Mesodermal cell (in vitro differentiated cells): ENCODE measurements at regions not wholly inside any gene's neighbourhood (a gene's known extent, or its start where the extent isn't known, plus 50 kb on each side); places are given as distances from the start of the nearest gene placed in this dataset.

Experiments used
- H3K27ac ChIP-seq: 2 replicates; pipeline ENCODE4 v1.7.0; 2013; ENCODE audit warnings: mild to moderate bottlenecking, low read depth, low read length, moderate library complexity; ENCODE audit not compliant: severe bottlenecking
- H3K36me3 ChIP-seq: 2 replicates; pipeline ENCODE4 v1.7.1; 2013; ENCODE audit warnings: mild to moderate bottlenecking, low read length, moderate library complexity; ENCODE audit not compliant: control insufficient read depth, insufficient read depth
- H3K4me1 ChIP-seq: one replicate; pipeline ENCODE4 v1.7.1; 2013; ENCODE audit warnings: mild to moderate bottlenecking, low read length; ENCODE audit not compliant: insufficient read depth, control insufficient read depth, poor library complexity, severe bottlenecking
- H3K4me3 ChIP-seq: 2 replicates; pipeline ENCODE4 v1.7.0; 2013; ENCODE audit warnings: low read length, control low read depth, mild to moderate bottlenecking; ENCODE audit not compliant: insufficient read depth, poor library complexity, severe bottlenecking; ENCODE audit errors: extremely low read depth
- H3K9me3 ChIP-seq: 2 replicates; pipeline ENCODE4 v1.7.1; 2013; ENCODE audit warnings: mild to moderate bottlenecking, low read length, moderate library complexity; ENCODE audit not compliant: control insufficient read depth
- WGBS, 2 experiments: methylation state at CpG; one replicate each; pipeline ENCODE4 v1.1.5; 2013; ENCODE audit warnings: missing lambda C conversion rate in 2 of 2; ENCODE audit not compliant: insufficient coverage in 2 of 2; 5-methylcytosine and 5-hydroxymethylcytosine counted together

DNA sequence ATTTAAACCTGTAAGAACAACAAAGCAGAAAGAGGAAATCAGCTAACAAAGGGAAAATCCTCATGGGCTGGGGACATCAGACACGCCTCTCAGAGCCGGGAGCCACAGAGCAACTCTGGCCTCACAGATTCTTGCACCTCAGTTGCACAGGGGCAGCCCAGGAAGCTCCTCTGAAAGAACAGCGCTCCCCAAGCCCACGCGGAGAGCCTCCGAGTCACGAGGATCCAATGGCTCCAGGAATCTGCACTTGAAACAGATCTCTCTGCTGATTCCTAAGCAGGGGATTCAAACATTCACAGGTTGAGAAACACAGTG is 213.2 kb upstream of the MGMT start:
- H3K36me3 ChIP-seq: no peaks in the 10 kb centered on the region
- H3K4me1 ChIP-seq: no peaks in the 10 kb centered on the region
- H3K27ac ChIP-seq: no peak overlapping the region
- WGBS, 2 experiments: 65 to 84% methylated on average over 7 of the region's 7 CpGs
- no peaks in the 10 kb centered on the region for H3K9me3 ChIP-seq
- no peak overlapping the region for H3K4me3 ChIP-seq

DNA sequence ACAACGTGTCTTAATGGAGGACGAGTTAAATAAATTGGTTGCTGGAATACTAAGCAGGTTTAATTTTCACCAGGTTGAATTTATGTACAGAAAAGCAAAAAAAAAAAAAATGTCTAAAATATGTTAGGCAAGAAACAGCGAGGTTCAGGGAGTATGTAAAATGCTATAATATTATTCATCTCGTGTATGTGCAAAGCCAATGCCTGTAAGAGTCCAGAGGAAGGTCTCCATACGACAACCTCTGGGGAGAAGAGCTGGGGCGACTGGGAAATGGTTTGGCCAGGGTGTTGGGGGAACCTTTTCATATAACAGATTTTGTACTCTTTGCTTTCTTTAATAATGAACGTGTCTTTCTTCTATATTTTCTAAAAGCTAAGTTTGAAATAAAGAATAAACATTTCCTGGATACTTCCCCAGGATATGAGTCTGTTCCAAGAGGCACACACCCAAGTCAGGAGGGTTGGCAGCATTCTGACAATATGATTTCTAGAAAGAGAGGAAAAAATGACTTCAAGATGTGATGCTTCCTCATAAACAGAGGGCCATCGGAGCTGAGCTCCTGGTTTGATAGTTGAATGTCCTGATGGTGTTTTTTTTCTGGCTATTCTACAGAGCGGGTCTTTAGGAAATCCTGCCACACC is 208.6 kb upstream of the MGMT start:
- WGBS, 2 experiments: 86 to 87% methylated on average over 3 to 6 of the region's 9 CpGs
- Histone ChIP-seq H3K27ac (no peak overlapping the region), H3K9me3 (no peaks in the 10 kb centered on the region), H3K4me3 (no peak overlapping the region), H3K36me3 (no peaks in the 10 kb centered on the region), H3K4me1 (no peaks in the 10 kb centered on the region)

DNA sequence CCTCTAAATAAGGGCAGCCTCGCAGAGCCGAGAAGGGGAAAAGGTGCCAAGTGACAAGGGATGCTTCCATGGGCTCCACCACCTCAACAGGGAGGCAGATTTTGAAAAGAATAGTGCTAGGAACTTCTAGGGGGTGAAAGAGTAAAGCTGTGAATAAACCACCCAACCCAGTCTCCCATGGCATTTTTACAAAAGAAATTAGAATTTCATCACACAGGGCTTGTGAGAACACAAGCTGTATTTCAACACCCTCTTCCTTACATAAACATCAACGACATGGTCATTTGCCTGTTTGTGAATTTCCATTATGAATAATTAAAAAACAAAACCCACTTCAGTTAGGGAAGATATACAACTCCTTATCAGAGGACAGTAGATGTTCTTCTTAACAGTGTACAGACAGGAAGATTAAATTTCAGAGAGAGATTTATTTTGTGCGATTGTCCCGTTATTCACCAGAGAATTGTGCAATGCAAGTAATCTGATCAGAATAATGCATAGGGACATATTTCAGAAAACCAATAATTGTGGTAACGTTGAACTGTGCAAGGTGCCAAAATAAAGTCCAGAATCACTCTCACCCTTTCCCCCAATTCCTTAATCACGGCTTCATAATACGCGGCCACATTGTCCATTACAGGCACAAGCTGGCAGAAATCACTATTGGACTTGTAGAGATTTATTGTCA is 207.8 kb upstream of the MGMT start:
- WGBS, 2 experiments: 92% methylated on average over 2 of the region's 9 CpGs; no CpG with 5 or more reads in 1 of the 2 experiments
- Histone ChIP-seq H3K27ac (no peak overlapping the region), H3K4me3 (no peak overlapping the region), H3K9me3 (no peaks in the 10 kb centered on the region), H3K36me3 (no peaks in the 10 kb centered on the region), H3K4me1 (no peaks in the 10 kb centered on the region)

DNA sequence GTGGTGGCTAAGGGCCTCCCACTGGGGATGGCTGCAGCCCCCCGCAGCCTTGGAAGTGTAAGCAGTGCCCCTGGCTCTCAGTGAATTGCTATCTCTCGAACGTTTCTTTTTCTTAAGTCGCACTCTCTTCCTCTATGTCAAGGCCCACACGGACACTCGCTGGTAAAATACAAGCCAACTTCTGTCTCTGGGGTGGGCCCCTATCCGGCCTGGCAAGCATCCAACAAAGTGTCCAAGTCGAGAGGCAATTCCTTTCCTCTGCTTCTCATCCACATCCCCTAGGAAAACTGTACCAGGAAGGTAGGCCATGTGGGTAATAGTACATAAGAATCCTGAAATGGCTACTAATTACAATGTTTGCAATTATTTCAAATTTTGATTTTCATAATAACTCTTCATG is 194.9 kb upstream of the MGMT start:
- Histone ChIP-seq H3K4me3 (no peak overlapping the region), H3K27ac (no peak overlapping the region), H3K9me3 (no peaks in the 10 kb centered on the region), H3K4me1 (no peaks in the 10 kb centered on the region), H3K36me3 (no peaks in the 10 kb centered on the region)
- 85 to 89% methylated on average over 6 to 8 of the region's 8 CpGs for WGBS, 2 experiments

DNA sequence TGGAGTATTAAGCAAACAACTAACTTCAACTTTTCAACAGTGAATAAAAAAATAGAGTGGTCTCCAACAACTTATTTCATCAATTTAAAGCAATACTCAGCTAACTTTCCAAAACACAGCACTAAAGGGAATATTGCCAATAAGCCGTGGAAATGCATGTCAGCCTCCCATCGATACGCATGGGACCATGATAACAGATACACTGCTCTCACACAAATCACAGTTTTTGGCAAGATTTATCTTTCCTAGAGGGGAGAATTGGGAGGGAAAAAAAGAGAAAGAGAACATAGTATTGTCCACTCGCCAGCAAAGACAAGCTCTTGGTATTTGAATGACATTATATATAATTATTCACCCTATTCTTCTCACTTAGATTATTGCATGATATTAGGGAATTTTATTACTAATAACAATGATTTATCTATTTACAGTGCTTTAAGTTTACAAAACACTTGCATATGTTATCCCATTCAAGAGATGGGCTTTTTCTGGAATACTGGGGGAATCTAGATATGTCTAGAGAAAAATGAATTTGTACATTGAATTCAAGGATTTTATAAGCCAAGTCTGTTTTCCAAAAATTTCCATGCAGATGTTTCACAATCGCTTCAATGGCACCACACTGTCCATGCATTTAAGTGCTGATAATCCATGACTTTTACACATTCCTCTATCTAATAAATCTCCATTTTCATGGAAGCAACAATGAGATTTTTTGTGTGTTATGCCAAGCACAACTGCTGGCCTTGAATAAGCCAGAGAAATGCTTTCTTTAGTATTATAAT is 194.0 kb upstream of the MGMT start:
- WGBS, 2 experiments: no CpG with 5 or more reads among the region's 5 CpGs
- no peak overlapping the region for H3K27ac ChIP-seq

DNA sequence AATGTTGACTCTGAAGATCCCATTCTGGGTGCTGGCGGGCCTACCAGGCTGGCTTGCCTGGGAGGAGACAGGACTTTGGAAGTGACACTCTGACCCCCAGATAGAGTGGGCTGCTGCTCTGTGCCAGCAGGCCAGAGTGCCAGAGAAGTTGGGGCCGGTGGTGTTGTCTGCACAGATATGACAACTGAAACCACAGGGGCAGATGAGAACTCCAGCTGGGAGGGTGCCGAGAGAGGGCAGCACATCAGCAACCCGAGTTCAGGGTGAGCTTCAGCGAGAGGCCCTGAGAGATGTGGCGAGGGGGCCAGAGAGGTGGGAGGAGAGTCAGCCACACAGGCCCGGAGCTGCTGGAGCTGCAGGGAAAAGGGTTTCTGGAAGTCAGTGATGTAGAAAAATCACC is 193.2 kb upstream of the MGMT start:
- WGBS, 2 experiments: 78 to 90% methylated on average over 6 to 7 of the region's 7 CpGs
- Histone ChIP-seq H3K27ac (no peak overlapping the region), H3K36me3 (no peaks in the 10 kb centered on the region), H3K4me1 (no peaks in the 10 kb centered on the region), H3K9me3 (no peaks in the 10 kb centered on the region), H3K4me3 (no peak overlapping the region)

More for the DNA sequence above, 194.0 kb upstream of the MGMT start:
- H3K36me3 ChIP-seq: no peaks in the 10 kb centered on the region
- no peak overlapping the region for H3K4me3 ChIP-seq
- H3K4me1 ChIP-seq: no peaks in the 10 kb centered on the region
- no peaks in the 10 kb centered on the region for H3K9me3 ChIP-seq

DNA sequence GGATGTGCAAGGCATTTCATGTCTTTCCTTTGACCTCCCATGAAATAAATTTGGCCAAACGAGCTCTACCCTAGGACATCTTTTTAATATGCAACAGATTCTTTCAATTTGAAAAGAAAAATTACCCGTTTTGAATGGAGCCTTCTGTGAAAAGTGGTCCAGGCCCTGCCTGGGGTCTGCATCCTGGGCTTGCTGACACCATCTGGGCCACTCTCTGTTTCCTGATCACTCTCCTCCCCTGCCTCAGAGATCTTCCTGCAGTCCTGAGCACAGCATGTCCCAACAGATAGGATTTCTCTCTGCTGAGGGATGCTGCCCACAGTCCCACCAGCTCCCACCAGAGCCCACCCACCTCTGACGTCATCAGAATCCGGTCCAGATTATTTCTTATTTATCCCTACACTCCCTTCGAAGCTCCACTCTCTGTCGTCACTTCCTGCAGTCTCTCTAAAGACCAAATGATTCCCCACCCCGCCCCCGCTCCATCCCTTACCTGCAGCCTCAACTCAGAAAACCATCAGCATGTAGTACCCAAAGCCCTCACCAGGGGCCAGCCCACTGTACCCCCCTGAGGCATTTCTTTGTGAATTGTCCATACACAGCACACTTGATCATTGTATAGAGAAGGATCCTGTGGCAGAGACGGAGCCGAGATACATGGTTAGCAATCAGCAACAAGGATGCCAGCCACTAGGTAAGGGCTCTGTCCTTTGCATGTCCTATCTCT is 192.1 kb upstream of the MGMT start:
- 87 to 88% methylated on average over 8 to 9 of the region's 10 CpGs for WGBS, 2 experiments
- H3K36me3 ChIP-seq: no peaks in the 10 kb centered on the region
- H3K9me3 ChIP-seq: no peaks in the 10 kb centered on the region
- no peak overlapping the region for H3K4me3 ChIP-seq
- H3K27ac ChIP-seq: no peak overlapping the region
- no peaks in the 10 kb centered on the region for H3K4me1 ChIP-seq

DNA sequence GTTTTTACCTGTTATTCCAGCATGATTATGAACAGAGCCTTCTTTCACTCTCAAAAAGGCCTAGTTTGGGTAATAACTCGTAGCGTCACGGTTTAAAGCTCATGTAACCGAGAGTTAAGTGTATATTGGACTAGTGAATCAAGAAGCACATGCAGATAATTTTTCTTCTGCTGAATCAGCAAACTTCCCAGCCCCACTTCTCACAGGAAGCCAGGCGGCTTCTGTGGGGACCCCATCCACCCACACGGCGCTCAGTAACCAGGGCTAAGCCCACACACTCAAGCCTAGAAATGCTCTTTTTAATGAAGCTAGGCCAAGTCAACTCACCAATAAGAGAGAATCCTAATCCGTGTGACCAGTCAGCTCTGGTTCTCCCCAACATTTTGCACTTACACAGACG is 191.2 kb upstream of the MGMT start:
- Histone ChIP-seq H3K27ac (no peak overlapping the region), H3K4me3 (no peak overlapping the region), H3K9me3 (no peaks in the 10 kb centered on the region), H3K36me3 (no peaks in the 10 kb centered on the region), H3K4me1 (no peaks in the 10 kb centered on the region)
- 93 to 96% methylated on average over 3 to 6 of the region's 9 CpGs for WGBS, 2 experiments

DNA sequence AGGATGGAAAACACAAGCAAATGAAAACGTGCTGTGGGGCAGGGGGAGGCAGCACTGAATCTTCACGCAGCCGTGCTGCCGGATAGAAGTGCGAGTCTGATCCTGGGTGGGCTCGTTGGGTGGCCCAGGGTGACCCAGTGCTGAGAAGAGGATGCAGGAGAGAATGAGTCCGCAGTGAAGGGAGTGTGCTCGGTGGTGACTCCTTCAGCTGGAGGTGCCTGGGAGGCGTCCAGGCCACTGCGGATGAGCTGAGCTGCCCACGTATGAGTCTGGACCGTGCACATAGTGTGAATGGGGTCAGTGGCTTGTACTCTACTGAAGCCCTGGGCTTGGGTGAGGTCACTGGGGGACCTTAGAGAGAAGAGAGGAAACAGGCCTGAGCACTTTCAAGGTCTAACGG is 190.0 kb upstream of the MGMT start:
- no peaks in the 10 kb centered on the region for H3K4me1 ChIP-seq
- no peaks in the 10 kb centered on the region for H3K36me3 ChIP-seq
- WGBS, 2 experiments: 86 to 91% methylated on average over 10 to 11 of the region's 13 CpGs
- H3K27ac ChIP-seq: no peak overlapping the region
- no peak overlapping the region for H3K4me3 ChIP-seq
- no peaks in the 10 kb centered on the region for H3K9me3 ChIP-seq

DNA sequence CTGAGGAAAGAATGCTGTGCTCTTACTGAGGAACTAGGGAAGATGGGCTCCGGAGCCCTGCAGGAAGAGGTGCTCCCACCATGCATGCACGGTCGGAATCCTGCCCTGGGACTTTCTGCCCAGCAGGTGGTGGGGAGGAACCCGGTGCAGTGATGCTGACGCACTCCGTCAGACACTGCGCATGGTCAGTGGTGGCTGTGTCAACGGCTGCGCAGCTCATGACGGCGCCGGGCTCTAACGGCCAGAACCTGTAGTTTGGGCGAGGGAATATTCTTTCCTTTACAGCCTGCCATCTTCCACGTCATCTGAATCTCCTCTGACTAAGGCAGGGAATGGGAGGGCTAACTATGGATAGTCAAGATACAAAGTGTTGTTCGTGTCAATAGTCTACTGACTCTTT is 189.2 kb upstream of the MGMT start:
- Histone ChIP-seq H3K4me3 (no peak overlapping the region), H3K4me1 (no peaks in the 10 kb centered on the region), H3K9me3 (no peaks in the 10 kb centered on the region), H3K36me3 (no peaks in the 10 kb centered on the region), H3K27ac (no peak overlapping the region)
- 95 to 97% methylated on average over 12 to 13 of the region's 16 CpGs for WGBS, 2 experiments
